MM.1S (cell line): ENCODE measurements at regions not wholly inside any gene's neighbourhood (a gene's known extent, or its start where the extent isn't known, plus 50 kb on each side); places are given as distances from the start of the nearest gene placed in this dataset.

Experiments used
- DNase-seq: peaks from one replicate; pipeline ENCODE4 v3.0.0-alpha.2; 2015
- H2AFZ ChIP-seq: fragments of 300-600 bp; sonication (generic); 2 replicates; pipeline ENCODE4 v1.6.0; 2016; ENCODE audit warnings: antibody characterized with exemption, low read length
- H3F3A ChIP-seq: fragments of 300-600 bp; sonication (generic); 2 replicates; pipeline ENCODE4 v1.6.1; 2016; ENCODE audit warnings: mild to moderate bottlenecking, antibody characterized with exemption, low read length, moderate library complexity, mixed read lengths; ENCODE audit not compliant: insufficient read depth
- H3K27ac ChIP-seq: fragments of 300-600 bp; sonication (generic); 2 replicates; pipeline ENCODE4 v1.5.1; 2016; ENCODE audit warnings: mild to moderate bottlenecking, low read length
- H3K27me3 ChIP-seq: fragments of 300-600 bp; sonication (generic); replicated peaks from 2 replicates; pipeline ENCODE4 v1.6.0; 2016; ENCODE audit warnings: low read length; ENCODE audit not compliant: insufficient read depth
- H3K36me3 ChIP-seq: fragments of 300-600 bp; sonication (generic); replicated peaks from 2 replicates; pipeline ENCODE4 v1.6.1; 2016; ENCODE audit warnings: mild to moderate bottlenecking, low read length, mixed read lengths; ENCODE audit not compliant: insufficient read depth
- H3K4me1 ChIP-seq: fragments of 300-600 bp; sonication (generic); 2 replicates; pipeline ENCODE4 v1.6.1; 2016; ENCODE audit warnings: low read length, mixed read lengths
- H3K4me2 ChIP-seq: fragments of 300-600 bp; sonication (generic); 2 replicates; pipeline ENCODE4 v1.6.0; 2016; ENCODE audit warnings: low read depth, low read length
- H3K4me3 ChIP-seq: fragments of 300-600 bp; sonication (generic); 2 replicates; pipeline ENCODE4 v1.5.1; 2016; ENCODE audit warnings: low read length, mixed read lengths
- H3K79me2 ChIP-seq: fragments of 300-600 bp; sonication (generic); 2 replicates; pipeline ENCODE4 v1.6.1; 2016; ENCODE audit warnings: mixed run types, low read length, mixed read lengths
- H3K9ac ChIP-seq: fragments of 300-600 bp; sonication (generic); 2 replicates; pipeline ENCODE4 v1.6.1; 2016; ENCODE audit warnings: low read length, mixed read lengths
- H3K9me2 ChIP-seq: fragments of 300-600 bp; sonication (generic); replicated peaks from 2 replicates; pipeline ENCODE4 v1.6.1; 2016; ENCODE audit warnings: mild to moderate bottlenecking, low read length, mixed read lengths; ENCODE audit not compliant: insufficient read depth
- H3K9me3 ChIP-seq: fragments of 300-600 bp; sonication (generic); replicated peaks from 2 replicates; pipeline ENCODE4 v1.6.1; 2016; ENCODE audit warnings: mild to moderate bottlenecking, low read length, mixed read lengths; ENCODE audit not compliant: insufficient read depth
- H4K20me1 ChIP-seq: fragments of 300-600 bp; sonication (generic); 2 replicates; pipeline ENCODE4 v1.6.1; 2016; ENCODE audit warnings: mild to moderate bottlenecking, low read length, moderate library complexity, mixed read lengths; ENCODE audit not compliant: insufficient read depth
- EZH2 ChIP-seq: fragments of 300-600 bp; sonication (generic); optimal IDR thresholded peaks from 2 replicates; pipeline ENCODE3; 2017; ENCODE audit warnings: low read depth, mild to moderate bottlenecking, antibody characterized with exemption, low read length, mixed read lengths
- EZH2phosphoT487 ChIP-seq: fragments of 300-600 bp; sonication (generic); IDR thresholded peaks from 2 replicates; pipeline ENCODE4 v1.6.1; 2018; ENCODE audit warnings: antibody characterized with exemption, low read length
- TF ChIP-seq, protein P1 (sequence below): fragments of 300-600 bp; sonication (generic); IDR thresholded peaks from 2 replicates; pipeline ENCODE4 v1.5.1; 2016; ENCODE audit warnings: antibody characterized with exemption, low read length, mixed read lengths

GRCh38 chr5:93034621-93035590, 546.1 kb downstream of the NR2F1-AS1 start:
- H4K20me1 ChIP-seq, result no peaks in the 10 kb centered on the region
- H3K9me3 ChIP-seq, result no peaks in the 10 kb centered on the region
- H2AFZ ChIP-seq, result no peak overlapping the region
- H3K4me3 ChIP-seq, result no peak overlapping the region
- no peaks in the 10 kb centered on the region for H3F3A ChIP-seq
- H3K36me3 ChIP-seq, result no peaks in the 10 kb centered on the region
- H3K4me2 ChIP-seq, result no peak overlapping the region
- no peak overlapping the region for H3K9ac ChIP-seq
- TF ChIP-seq, protein P1, sequence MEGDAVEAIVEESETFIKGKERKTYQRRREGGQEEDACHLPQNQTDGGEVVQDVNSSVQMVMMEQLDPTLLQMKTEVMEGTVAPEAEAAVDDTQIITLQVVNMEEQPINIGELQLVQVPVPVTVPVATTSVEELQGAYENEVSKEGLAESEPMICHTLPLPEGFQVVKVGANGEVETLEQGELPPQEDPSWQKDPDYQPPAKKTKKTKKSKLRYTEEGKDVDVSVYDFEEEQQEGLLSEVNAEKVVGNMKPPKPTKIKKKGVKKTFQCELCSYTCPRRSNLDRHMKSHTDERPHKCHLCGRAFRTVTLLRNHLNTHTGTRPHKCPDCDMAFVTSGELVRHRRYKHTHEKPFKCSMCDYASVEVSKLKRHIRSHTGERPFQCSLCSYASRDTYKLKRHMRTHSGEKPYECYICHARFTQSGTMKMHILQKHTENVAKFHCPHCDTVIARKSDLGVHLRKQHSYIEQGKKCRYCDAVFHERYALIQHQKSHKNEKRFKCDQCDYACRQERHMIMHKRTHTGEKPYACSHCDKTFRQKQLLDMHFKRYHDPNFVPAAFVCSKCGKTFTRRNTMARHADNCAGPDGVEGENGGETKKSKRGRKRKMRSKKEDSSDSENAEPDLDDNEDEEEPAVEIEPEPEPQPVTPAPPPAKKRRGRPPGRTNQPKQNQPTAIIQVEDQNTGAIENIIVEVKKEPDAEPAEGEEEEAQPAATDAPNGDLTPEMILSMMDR, result no peak
- TF ChIP-seq EZH2phosphoT487 (no peak), EZH2 (no peak)
- no peak for DNase-seq
- H3K27ac ChIP-seq, result no peak overlapping the region
- no peaks in the 10 kb centered on the region for H3K4me1 ChIP-seq
- no peaks in the 10 kb centered on the region for H3K79me2 ChIP-seq
- H3K27me3 ChIP-seq, result no peaks in the 10 kb centered on the region
- no peaks in the 10 kb centered on the region for H3K9me2 ChIP-seq

- Histone ChIP-seq H3K27ac (no peak overlapping the region), H3K36me3 (no peaks in the 10 kb centered on the region), H3K79me2 (no peaks in the 10 kb centered on the region), H3K4me1 (no peaks in the 10 kb centered on the region), H3K9ac (no peak overlapping the region), H3F3A (no peaks in the 10 kb centered on the region), H3K9me2 (no peaks in the 10 kb centered on the region), H3K9me3 (no peaks in the 10 kb centered on the region), H3K4me3 (no peak overlapping the region), H3K27me3 (no peaks in the 10 kb centered on the region), H4K20me1 (no peaks in the 10 kb centered on the region), H3K4me2 (no peak overlapping the region), H2AFZ (no peak overlapping the region)
- DNase-seq, result no peak
- TF ChIP-seq EZH2 (no peak), EZH2phosphoT487 (no peak)
- TF ChIP-seq, protein P1, result no peak
Observed at GRCh38 chr5:93022796-93023447, 558.1 kb downstream of the NR2F1-AS1 start.

GRCh38 chr5:93022211-93022610, 558.8 kb downstream of the NR2F1-AS1 start:
- Histone ChIP-seq H3K4me2 (no peak overlapping the region), H3K36me3 (no peaks in the 10 kb centered on the region), H3K4me1 (no peaks in the 10 kb centered on the region), H3K27ac (no peak overlapping the region), H3K9ac (no peak overlapping the region), H3K27me3 (no peaks in the 10 kb centered on the region), H3K79me2 (no peaks in the 10 kb centered on the region), H3K4me3 (no peak overlapping the region), H3K9me2 (no peaks in the 10 kb centered on the region), H3K9me3 (no peaks in the 10 kb centered on the region), H4K20me1 (no peaks in the 10 kb centered on the region), H2AFZ (no peak overlapping the region), H3F3A (no peaks in the 10 kb centered on the region)
- TF ChIP-seq EZH2 (no peak), EZH2phosphoT487 (no peak)
- TF ChIP-seq, protein P1, result no peak
- DNase-seq, result no peak
